HG03025 (cell line): ENCODE measurements at regions not wholly inside any gene's neighbourhood (a gene's known extent, or its start where the extent isn't known, plus 50 kb on each side); places are given as distances from the start of the nearest gene placed in this dataset.

ENCODE experiments used
- ATAC-seq: cut with Tn5 transposase; IDR thresholded peaks from one replicate; pipeline ENCODE4 v1.9.1; 2021; ENCODE audit warnings: mild to moderate bottlenecking, moderate library complexity; ENCODE audit not compliant: unreplicated experiment, low FRiP score

DNA sequence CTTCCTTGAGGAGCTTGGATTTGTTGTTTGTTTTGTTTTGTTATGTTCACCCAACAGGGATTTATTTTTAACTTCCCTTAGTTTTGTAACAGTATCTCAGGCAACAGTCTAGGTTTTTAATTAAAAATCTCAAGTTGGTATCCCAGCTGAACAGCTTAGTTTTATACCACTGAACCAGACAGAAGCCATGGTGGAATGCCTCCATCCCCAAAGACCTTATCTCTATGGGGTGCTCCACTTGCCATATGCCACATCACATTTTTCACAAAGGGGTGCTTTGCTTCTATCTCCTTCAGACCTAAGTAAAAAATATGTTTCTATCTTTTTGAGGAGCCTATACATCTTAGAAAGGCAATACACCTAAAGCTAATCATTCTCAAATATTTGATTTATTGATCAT is 715.8 kb upstream of the KIF2B start:
- no peak for ATAC-seq

DNA sequence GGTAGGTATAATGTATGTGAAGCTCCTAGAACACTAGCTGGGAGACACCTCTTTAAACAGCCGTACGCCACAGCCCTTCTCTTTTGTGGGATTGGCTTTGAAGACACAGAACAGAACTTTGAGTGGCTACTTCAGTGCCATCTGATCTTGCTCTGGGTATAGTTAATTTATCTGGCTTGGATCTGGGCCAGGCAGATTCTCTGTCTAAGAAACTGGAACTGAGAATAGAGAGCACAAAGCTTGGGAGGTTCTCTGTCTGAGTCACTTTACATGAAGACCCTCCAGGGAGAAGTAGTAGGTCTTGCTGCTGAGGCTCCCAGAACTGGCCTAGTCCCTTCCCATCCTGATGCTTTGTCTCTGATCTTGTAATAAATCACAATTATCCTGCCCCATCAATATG is 721.0 kb upstream of the KIF2B start:
- no peak for ATAC-seq

DNA sequence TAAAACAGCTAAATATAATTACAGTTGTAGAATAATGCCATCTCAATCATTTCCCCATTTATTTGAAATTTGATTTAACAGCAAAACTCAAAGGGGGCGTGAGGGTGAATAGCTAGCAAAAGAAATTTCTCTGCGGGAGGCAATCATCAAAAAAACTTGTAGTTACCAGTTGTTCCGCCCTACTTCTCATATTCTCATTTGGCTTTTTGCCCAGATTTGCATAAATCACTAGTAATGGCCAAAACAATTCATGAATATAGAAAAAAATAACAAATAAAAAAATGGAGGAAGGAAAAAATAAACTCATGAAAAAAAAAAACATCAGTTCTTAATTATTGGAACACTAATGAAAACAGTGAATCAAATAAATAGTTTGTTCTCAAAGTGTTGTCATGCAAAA is 722.6 kb upstream of the KIF2B start:
- ATAC-seq = no peak

DNA sequence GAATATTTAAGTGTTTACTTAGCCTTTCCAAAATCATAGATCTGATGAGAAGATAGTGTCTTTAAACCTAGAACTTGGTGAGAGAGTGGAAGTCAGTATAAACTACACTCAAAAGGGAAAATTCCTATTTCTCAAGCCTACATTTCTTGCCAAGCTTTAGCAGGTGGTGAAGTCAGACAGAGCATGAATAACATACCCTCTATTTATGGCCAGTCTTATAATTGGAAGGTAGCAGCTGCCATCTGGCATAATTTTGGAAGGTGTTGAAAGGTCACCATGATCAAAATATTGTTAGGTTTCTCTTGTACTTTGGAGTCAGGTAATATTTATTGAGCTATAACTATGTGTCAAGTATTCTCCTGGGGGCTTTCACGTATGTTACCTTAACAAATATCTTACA is 729.3 kb upstream of the KIF2B start:
- no peak for ATAC-seq

DNA sequence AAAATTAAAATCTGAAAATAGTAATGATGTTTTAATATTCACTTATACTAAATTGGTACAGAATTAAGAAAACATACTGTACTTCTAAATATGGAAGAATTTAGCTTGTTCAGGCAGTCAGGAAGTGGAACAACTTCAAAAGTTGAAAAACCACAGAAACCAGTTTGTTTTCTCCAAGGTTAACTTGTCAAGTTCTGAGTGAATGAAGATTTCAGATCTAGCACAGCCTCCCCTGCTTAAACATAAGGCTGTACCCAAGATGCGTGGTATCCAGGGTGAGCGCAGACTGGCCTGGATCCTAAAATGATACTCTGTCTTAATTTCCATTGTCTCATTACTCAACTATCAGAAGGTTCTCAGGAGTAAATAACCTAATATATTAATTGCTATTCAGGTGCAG is 730.7 kb upstream of the KIF2B start:
- ATAC-seq = no peak

DNA sequence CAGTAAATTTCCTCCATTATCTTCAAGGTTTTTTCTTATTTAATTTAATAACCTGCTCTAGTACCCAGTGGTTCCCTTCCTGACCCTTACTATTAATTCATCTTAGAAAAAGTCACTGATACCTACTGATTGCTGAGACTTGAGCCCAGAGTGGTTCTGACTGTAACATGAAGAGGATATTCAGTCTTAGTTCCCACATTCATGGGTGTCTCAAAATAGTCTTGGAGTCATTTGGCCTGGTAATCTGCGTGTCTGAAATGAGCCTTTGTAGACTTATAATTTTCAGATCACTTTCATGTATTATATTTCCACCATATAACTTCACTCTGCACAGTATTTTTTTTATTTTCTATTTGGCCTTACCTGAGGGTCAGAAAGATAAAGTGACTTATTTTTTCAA is 732.0 kb upstream of the KIF2B start:
- no peak for ATAC-seq

DNA sequence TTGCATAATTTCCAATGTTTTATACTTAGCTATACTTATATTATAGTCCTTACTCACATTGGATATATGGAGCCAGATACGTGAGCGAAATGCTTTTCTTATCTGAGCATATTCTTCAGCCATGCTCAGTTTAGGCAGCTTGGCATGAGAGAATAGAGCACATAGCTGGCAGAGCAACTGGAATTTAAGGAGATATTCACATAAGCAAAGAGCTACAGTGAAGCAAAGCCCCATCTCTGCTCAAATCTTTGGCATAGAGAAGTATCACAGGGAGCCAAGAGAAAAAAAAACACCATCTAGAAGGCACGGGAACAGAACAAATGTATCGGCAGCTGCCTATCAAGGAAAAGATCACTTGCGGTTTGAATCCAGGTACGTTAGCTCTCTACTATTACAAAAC is 734.2 kb upstream of the KIF2B start:
- no peak for ATAC-seq

DNA sequence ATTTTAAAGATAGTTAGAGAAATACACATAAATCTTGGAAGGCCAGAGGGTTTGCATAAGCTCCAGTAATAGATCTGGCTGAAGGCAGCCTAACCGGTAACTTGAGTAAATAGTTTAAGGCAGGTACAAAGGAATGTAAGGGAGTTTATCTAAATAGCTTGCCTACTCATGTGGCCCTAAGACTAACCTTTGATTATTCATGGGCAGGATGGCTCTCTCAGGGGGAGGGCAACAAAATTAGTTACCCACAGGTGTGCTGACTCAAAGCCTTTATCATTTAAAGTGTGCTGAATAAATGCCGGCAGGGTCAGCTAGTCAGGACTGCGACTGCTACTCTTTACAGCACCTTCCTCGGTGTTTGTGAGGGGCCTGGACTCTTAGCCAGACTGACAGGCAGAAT is 761.3 kb upstream of the KIF2B start:
- ATAC-seq = no peak

DNA sequence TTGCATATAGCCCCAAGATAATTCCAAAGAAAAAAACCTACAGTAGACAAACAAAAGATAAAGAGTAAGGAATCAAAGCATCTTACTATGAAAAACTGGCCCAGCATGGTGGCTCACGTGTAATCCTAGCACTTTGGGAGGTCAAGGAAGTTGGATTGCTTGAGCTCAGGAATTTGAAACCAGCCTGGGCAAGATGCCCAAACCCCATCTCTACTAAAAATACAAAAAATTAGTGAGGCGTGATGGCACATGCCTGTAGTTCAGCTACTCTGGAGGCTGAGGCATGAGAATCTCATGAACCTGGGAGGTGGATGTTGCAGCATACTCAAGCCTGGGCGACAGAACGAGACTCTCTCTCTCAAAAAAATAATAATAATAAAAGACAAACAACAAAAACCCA is 764.7 kb upstream of the KIF2B start:
- ATAC-seq = no peak

DNA sequence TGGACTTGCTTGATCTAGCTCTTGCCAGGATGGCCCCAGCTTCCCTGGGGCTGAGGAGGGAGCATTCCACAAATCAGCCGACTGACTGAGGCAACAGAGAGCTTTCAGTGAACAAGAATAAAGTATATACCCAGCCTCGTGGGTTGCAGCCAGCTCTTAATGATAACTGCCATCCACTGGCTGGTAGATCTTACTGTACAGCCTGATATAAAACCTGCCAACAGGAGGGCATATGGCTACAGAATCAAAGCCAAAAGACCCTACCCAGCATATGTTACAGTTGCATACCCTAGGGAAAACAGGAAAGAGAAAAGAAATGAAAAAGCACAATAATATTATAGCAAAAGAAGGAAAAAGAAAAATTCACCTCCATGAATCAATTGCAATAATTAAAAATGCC is 775.9 kb upstream of the KIF2B start:
- no peak for ATAC-seq

DNA sequence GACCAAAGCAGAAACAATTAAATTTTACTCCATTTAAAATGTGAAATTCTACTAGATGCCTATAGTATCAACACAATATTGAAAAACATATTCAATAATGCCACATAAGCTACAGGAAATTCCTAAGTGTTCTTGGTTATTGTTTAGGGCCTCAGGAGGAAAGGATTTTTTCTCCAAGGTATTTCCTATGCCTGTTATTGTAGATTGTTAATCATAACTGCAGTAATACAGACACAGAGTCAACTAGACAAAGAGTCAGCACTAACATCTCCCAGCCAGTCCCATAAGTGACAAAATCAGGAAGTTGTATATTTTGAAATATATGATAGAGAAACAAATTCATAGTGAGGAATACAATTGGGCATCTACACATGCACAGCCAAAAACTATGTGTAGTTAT is 782.7 kb upstream of the KIF2B start:
- no peak for ATAC-seq

DNA sequence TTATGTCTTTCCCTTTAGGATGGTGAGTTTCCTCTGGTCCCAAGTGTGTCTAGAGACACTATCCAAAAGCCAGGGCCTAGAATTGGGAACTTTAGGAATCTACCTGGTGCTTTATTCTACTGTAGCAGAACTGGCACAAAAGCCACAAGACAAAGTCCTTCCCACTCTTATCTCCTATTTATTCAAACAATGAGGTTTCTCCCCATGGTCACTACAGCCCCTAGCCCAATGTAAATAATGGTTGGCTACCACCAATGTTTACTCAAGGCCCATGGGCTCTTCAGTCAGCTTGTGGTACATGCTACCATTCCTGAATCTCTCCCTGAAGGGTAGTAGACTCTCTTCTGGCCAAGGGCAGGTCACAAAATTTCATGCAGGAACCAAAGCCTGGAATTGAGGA is 789.4 kb upstream of the KIF2B start:
- no peak for ATAC-seq

DNA sequence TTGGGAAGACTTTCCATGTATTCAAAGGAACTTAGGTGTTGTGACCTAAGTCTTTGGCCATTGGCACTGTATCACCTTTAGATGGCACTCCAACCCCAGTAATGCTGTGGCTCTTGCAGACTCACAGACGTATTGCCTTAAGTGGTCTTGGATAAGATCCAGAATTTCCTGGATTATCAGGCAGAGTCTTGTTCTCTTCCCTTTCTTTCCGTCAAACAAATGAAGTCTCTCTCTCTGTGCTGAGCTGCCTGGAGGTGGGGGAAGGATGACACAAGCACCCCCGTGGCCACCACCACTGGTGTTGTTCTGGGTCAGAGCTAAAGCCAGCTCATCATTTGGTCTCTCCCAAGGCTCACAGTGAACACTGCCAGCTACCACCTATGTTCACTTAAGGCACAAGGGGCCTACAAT is 789.9 kb upstream of the KIF2B start:
- ATAC-seq = no peak

DNA sequence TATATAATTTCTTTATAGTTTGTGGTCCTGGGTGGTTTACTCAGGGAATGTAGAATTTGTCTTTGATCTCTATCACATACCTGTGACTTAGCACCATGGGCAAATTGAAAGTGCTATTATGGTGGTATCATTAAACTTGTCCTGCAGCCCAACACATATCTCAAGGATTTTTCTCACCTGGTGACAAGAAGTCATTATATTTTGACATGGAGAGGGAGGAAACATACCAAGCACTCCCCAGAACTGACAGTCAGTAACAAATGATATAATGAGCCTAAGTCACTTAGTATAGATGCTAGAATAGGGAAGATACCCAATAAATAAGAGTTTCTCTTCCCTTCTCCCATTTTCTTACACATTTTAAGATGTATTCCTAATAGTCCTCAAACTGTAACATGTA is 805.5 kb upstream of the KIF2B start:
- no peak for ATAC-seq

DNA sequence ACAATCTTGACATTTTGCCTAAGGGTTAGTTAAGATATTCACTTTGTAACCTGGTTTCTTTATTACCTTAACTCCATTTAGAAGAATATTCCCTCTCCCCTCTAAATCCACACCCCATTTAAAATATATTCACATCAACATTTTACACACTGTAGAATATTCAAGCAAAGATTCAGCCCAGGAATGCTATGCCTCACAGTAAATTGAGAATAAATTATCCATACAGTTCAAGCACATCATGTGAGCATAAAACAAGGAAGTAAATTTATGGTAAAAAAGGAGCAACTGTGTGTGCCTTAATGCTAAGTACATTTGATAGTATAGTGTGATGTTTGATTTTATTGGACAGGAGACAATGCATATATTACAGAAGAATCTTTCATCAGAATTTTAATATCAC is 806.6 kb upstream of the KIF2B start:
- no peak for ATAC-seq

DNA sequence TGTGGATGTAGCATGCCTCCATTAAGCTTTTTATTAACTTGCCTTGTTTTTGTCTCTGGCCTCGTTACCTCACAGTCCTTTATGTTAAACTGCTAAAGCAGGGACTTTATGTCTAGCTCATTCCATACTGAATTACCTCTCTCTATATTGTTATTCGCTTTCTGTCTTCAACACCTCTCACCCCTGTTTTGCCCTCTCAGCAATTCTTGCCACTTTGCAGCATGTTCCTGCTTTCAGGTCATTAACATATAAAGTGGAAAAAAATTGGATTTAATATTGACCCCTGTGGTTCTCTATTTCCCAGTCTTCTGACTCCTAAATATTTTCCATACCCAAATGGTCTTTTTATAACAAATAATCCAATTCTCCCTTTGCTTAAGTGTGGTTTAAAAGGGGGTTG is 810.4 kb upstream of the KIF2B start:
- ATAC-seq = no peak

DNA sequence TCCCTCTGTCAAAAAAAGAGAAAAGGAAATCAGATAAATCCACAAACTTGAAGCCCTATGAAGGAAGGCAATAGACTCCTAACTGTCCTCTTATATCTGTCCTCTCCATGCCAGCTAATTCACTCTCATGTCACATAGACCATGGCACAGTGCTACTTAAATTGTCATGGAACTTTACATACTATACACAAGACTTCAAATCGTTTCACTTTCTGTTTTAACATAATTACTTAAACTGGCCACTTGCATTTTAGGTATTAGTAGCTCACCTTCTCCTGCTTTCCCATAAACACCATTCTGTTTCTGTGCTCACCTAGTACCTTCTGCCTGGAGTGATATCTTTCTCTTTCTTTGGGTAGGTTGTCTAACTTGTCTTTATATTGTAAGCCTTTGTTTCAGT is 816.7 kb upstream of the KIF2B start:
- ATAC-seq = no peak

DNA sequence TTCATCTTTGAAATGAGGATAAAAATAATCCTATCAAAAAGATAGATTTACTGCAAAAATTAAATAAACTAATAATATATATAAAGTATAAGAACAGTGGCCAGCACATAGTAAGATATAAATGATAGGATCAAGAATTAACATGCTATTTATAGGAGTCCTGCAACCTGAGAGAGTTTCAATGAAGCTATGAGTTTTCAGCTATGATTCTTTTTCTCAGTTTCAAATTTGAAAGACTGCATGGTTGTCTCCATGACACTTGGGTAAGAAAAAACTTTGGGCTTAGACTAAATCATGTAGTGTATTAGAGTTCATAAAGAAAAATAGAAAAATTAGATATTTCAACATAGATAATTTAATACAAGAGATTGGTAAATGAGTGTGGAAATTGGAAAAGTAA is 817.8 kb upstream of the KIF2B start:
- ATAC-seq = no peak

DNA sequence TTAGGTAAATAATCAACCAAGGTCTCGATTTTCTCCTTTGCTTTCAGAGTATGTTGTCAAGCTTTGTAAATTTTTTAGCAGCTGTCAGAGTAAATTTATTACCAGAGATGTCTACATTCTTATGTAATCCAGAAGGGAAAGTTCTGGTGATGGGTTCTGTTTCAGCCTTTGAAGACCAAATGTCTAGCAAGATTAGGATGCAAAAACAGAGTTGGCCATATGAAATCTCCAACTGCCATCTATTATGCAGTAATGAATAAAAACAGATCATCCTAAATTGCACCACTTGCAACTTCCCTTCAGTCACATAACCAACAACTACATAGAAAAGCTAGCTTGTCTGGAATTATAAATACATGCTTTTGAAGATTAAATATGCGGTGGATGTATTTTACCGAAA is 826.8 kb upstream of the KIF2B start:
- ATAC-seq = no peak

DNA sequence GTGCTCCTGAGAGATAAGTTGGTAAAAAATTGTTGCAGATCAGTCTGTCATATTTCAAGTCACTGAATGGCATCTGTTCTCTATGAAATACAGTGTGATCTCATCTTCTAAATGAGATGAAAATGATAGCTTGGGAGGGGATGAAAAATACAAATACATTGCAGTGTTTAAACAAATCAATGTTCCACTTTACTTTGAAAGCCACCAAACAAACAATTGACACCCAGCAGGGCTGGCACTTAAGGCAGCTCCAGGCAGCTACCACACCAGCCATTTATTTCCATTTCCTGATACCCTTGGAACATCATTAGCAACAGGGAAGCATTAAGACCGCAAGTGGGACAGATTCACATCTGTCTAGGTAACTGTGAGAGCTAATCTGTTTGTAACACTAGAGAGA is 827.6 kb upstream of the KIF2B start:
- no peak for ATAC-seq

DNA sequence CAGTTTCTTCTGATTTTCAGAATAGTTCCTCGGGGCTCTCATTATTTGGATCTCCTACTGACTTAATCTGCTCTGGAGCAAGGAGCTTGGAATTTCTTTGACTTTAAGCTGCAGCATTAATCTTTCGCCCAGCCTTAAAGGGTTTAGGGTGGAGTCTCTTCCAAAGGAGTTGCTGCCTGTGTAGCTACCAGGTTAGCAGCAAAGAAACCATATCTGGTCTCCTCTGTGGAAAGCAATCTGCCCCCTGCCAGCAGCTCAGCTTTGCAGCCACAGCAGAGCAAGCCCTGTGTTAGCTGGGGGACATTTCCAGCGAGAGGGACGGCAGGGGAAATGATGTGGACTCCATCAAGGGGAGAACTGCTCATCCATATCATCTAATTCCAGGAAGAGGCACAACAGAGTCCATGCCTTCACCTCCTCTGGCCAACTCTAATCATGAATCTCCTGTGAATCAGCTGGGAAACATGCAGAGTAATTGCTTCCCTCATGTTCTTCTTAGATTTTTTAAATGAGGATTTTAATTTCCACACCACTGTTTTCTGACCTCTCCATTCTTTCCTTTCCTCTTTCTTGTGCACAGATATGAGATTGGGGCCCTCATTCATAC is 827.6 kb upstream of the CA10 start:
- ATAC-seq = no peak

DNA sequence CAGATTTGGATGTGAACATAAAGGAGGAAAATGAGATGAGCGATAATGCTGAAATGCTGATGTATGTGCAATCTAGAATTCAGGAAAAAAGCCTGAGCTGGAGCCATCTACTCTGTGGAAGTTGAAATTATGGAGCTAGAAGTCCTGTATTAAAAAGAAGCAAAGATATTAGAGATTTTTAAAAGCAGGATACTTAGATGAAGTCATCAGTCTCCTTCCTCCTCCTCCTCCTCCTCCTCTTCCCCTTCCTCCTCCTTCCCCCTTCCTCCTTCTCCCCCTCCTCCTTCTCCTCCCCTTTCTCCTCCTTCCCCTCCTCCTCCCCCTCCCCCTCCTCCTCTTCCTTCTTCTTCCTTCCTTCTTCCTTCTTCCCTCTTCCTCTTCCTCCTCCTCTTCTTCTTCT is 823.8 kb upstream of the CA10 start:
- no peak for ATAC-seq

DNA sequence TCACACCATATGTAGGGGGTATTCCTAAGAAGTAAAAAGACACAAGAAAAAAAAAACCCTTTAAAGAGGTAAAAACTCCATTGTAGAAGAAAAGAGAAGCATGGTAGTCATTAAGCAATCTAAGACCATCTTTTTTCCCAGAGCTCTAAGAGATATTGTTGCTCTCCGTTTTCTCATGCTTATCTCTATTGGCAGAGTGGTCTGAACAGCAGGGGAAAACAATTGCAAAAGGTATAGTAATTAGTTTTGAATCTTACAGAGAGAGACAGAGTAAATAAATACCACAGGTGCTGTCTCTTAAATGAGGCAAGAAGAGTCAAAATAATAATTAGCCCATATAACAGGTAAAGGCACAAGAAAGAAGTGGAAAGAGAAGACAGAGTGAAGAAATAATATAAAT is 821.4 kb upstream of the CA10 start:
- no peak for ATAC-seq
